Hematopoietic multipotent progenitor cell treated with erythropoietin and hydrocortisone succinate and interleukin-3 and kit ligand, for 6 days (in vitro differentiated cells): ENCODE measurements at regions not wholly inside any gene's neighbourhood (a gene's known extent, or its start where the extent isn't known, plus 50 kb on each side); places are given as distances from the start of the nearest gene placed in this dataset.

Source experiments
- DNase-seq: peaks from one replicate; pipeline ENCODE4 v3.0.0-alpha.2; 2015

GRCh38 chr13:83980331-83980730 lies 98.1 kb upstream of the SLITRK1 start:
- DNase-seq = no peak

GRCh38 chr13:83975655-83976165 lies 93.4 kb upstream of the SLITRK1 start:
- no peak for DNase-seq

- DNase-seq = no peak
These were observed 76.3 kb upstream of the SLITRK1 start for GRCh38 chr13:83958531-83958930.

- no peak for DNase-seq
These were observed 72.7 kb upstream of the SLITRK1 start for GRCh38 chr13:83955011-83955410.

- no peak for DNase-seq
These were observed 71.6 kb upstream of the SLITRK1 start for GRCh38 chr13:83953916-83954315.

- DNase-seq = no peak
These were observed 68.0 kb upstream of the SLITRK1 start for GRCh38 chr13:83950293-83950692.

- DNase-seq = no peak
These were observed 61.4 kb upstream of the SLITRK1 start for GRCh38 chr13:83943530-83944279.

GRCh38 chr13:83941701-83942335 lies 59.5 kb upstream of the SLITRK1 start:
- no peak for DNase-seq

- no peak for DNase-seq
These were observed 58.5 kb upstream of the SLITRK1 start for GRCh38 chr13:83940742-83941141.

GRCh38 chr13:83937579-83937978 lies 55.3 kb upstream of the SLITRK1 start:
- no peak for DNase-seq

GRCh38 chr13:83935566-83935965 lies 53.3 kb upstream of the SLITRK1 start:
- no peak for DNase-seq
